ENCODE measurements at regions not wholly inside any gene's neighbourhood (a gene's known extent, or its start where the extent isn't known, plus 50 kb on each side); places are given as distances from the start of the nearest gene placed in this dataset.

DNA sequence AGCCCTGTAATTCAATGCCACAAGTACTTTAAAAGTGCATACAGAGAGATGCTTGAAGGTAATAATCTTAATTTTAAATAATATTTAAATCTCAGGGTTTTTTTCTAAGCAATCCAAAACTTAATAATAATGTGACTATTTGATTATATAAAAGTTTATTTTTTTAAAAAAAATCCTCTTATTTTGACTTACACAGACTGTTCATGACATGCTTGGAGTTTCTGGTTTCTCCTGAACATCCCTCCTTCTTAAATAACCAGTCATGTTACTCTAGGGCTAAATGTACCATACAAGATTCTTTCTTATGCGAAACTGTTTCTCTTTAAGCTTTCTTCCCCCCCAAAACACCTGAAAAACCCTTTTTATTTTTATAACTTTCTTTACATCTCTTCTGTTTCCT lies 58.2 kb upstream of the SLC2A13 start:
- TF ChIP-seq POLR2AphosphoS5 (IDR thresholded peaks at IDR 0.05; ENCODE audit: low read depth, low read length) (no peak), POLR2A (IDR thresholded peaks at IDR 0.05; ENCODE audit: low read depth, low read length) (no peak), TAF1 (IDR thresholded peaks at IDR 0.05; ENCODE audit: low read depth, low read length) (no peak), SPI1 (IDR thresholded peaks at IDR 0.05; ENCODE audit: low read depth, low read length) (no peak)
